ENCODE measurements at regions not wholly inside any gene's neighbourhood (a gene's known extent, or its start where the extent isn't known, plus 50 kb on each side); places are given as distances from the start of the nearest gene placed in this dataset.

DNA sequence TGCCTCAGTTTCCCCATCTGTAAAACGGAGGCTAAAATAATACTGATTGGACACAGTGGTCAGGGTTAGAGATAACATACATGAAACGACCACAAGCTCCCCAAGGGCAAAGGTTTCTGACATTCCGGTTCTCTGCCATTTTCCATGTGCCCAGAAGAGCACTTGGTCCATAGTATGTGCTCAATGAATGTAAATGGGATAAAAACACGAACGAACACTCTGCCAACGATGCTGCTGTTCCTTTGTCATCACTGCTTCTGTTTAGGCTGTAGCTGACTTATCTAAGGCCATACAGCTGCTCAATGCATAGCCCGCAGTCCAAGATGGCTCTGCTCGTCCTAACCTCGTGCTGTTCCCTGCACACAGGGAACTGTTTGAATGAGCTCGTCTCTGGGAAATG lies 102.0 kb downstream of the RMI2 start:
- TF ChIP-seq EZH2 (IDR thresholded peaks at IDR 0.05; ENCODE audit: insufficient read depth, low read length): no peak
- TF ChIP-seq CTCF (IDR thresholded peaks at IDR 0.05; ENCODE audit: insufficient read depth, low read depth, low read length): no peak

Data from astrocyte (in vitro differentiated cells and primary cell).